GM21786 (cell line): ENCODE measurements at regions not wholly inside any gene's neighbourhood (a gene's known extent, or its start where the extent isn't known, plus 50 kb on each side); places are given as distances from the start of the nearest gene placed in this dataset.

Experiments used
- ATAC-seq: cut with Tn5 transposase; IDR thresholded peaks from one replicate; pipeline ENCODE4 v1.9.1; 2021; ENCODE audit not compliant: unreplicated experiment

- ATAC-seq: no peak
Measured at GRCh38 chr2:120683701-120684100, 52.0 kb upstream of the GLI2 start.

- no peak for ATAC-seq
Measured at GRCh38 chr2:120684289-120685065, 51.2 kb upstream of the GLI2 start.

- no peak for ATAC-seq
Measured at GRCh38 chr2:120685066-120685973, 50.3 kb upstream of the GLI2 start.
